Fibroblast of skin of abdomen (primary cell): ENCODE measurements at regions not wholly inside any gene's neighbourhood (a gene's known extent, or its start where the extent isn't known, plus 50 kb on each side); places are given as distances from the start of the nearest gene placed in this dataset.
"Not testable (repeated sequence)": the region's sequence is repeated elsewhere in the genome, so short reads cannot be mapped to it uniquely, and the experiment has no call there.

ENCODE experiments used
- DNase-seq: peaks from one replicate; pipeline ENCODE4 v3.0.0-alpha.2; 2013

DNA sequence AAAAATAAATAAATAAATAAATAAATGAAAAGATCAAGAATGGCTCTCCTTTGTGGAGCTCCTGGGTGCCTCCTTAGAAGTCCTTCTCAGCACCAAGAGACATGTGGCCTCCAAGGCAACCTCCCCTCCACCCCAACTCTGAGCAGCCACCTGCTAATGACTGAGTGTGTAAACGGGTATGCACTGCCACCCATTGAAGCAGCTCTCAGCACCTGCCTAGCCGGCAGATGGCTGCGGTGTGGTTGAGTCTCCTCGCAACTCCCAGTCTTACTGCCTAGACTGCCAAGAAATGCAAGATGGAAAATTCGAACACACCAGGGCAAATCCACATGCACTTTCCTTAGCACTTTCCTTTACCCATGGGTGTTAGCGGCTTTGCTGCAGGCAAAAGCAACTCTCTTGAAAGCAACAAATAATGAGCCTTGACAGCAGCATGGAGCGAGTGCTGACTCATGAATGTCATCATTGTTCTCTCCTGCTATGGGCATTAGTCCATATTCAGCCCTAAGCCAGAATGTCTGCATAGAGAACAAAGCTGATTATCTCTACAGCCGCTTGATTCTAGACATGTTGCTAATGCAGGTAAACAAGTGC lies 913.9 kb upstream of the AUTS2 start:
- peak; percentile 63 for DNase-seq

DNA sequence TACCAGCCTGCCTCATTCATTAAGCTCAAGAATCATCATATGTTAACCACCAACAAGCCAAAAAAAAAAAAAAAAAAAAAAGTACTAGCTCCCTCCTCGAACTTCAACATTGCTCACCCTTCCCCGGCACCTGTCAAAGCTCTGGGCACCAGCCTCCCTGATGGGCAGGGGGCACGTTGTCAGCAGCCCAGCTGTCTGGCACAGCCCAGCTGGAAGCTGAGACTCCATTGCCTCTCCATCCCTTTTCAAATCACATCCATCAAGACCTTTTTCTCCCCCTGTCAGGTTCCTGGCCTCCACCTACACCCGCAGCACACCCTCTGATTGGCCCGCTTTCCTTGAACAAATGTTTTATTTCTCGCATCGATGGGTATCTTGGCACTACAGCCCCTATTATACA lies 913.3 kb upstream of the AUTS2 start:
- no peak for DNase-seq

DNA sequence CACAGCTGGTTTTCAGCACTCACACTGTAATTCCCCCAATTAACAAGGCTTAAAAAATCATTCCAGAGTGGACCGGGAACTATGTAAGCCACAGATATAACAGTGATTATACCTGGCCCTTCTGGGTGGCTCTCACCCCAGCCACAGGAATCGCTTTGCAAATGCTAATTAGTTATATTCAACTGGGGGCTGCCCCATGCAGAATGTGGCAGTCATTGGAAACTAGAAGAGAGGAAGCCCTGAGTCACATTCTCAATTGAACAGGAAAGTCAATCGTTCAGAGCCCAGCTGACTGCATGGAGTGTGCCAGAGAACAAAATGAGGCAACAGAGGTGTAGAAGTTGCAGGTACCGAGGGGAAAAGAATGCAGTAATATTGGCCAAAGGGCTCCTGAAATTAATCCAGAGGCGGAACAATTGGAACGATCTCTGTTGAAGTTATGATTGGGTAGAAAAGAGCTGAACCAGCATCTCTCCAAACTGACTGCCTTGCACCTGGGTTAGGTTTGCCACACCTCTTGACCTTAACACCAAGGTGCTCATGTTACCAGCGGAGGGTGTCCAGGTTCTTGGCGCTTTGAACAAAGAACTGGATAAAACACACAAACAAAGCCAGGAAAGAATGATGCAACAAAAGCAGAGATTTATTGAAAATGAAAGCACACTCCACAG lies 909.7 kb upstream of the AUTS2 start:
- no peak for DNase-seq

DNA sequence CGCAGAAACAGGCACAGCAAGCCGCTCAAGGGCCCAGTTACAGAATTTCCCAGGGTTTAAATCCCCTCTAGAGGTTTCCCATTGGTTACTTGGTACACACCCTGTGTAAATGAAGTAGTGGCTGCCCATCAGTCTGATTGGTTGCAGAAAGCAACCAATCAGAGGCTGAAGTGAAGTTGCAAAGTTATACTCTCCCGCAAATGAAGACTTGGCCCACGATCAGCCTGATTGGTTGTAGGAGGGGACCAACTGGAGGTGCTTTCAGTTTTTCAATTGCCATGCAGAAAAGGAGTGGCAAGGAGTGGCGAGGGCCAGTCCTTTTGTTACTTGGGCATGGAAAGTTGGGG lies 909.2 kb upstream of the AUTS2 start:
- DNase-seq = no peak

DNA sequence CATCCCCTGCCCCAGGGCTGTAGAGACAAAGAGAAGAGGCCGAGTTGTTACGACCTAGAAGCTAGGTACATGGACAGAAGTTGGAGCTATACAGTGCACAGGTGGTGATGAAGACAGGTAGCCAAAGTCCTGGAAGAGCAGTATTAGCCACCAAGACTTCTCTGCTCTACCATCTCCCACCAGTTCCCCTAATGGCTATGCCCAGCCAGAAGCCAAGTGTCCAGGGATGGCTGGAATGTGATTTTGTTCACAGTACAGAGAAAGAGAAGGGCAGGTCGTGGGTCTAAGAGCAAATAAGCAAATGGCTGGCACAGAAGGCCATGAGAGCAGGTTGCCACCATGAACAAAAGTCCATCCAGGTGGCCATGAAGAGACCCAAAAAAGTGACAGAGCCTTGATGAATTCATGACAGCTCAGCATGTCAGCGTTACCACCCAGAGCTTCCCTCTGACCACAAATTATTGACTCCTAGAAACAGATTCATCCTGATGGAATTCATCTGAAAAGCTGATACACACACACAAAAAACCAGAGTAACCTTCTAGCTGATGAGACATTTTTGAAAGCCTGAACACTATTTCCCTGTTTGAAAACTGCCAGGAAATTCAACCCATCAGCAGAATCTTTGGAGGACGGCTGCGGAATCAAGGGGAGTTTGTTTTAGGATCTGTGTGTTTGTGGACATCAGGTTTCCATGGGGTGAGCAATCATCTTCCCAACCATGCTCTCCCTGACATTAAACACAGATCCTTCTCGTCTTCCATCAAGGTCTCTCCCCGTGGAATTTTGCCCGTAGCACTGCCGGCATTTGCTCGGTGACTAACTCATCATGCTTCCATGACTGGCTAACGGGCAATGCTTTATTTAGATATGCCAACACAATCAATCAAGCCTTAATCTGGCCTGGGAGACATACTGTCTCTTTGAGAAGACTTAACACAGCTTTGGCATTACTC lies 906.7 kb upstream of the AUTS2 start:
- DNase-seq = peak; percentile 97

DNA sequence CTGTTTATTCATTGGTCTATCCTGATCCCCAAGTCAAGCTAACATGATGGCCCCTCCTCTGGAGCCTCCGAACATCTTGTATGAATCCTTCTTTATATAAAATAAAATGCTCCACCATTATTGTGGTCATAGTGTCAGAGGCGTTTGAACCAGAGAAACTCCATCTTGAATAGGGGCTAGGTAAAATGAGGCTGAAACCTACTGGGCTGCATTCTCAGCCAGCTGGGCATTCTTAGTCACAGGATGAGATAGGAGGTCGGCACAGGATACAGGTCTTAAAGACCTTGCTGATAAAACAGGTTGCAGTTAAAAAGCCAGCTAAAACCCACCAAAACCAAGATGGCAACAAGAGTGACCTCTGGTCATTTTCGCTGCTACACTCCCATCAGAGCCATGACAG lies 905.8 kb upstream of the AUTS2 start:
- no peak for DNase-seq

DNA sequence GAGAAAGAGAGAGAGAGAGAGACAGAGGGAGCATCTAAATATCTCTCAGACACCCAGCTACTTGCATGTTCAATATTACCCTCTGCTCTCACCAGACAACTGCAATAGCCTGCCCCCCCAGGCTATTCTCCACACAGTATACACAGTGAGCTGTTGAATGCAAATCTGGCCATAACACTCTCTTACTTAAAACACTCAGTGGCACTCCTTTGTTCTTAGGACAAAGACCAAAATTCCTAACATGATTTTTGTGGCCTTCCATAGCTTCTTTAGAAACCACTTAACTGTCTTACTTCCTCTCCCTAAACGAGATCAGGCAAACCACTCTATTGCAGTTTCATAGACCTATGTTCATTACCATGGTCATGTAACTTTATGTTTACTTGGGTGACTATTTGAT lies 903.6 kb upstream of the AUTS2 start:
- peak; percentile 81 for DNase-seq

DNA sequence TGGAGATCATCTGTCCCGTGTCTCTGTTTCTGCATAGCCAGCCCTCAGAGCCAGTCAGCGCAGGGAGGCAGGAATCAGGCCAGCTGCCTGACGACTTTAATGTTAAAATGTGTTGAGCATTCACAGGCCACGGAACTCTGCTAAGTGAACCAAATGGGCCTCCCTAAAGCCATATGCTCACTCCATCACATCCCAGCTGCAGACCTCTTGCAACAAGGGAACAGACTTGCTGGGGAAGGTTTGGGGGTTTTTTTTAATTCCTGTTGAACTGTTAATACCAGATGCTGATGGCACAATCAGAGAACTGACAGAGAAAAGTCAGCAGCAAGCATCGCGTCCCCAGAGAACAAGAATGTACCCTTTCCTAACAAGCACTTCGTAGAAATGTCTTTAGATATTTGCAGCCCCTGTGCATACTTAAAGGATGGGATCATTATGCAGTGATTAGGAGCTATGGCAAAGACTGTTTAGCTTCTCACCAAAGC lies 900.4 kb upstream of the AUTS2 start:
- peak; percentile 91 for DNase-seq

DNA sequence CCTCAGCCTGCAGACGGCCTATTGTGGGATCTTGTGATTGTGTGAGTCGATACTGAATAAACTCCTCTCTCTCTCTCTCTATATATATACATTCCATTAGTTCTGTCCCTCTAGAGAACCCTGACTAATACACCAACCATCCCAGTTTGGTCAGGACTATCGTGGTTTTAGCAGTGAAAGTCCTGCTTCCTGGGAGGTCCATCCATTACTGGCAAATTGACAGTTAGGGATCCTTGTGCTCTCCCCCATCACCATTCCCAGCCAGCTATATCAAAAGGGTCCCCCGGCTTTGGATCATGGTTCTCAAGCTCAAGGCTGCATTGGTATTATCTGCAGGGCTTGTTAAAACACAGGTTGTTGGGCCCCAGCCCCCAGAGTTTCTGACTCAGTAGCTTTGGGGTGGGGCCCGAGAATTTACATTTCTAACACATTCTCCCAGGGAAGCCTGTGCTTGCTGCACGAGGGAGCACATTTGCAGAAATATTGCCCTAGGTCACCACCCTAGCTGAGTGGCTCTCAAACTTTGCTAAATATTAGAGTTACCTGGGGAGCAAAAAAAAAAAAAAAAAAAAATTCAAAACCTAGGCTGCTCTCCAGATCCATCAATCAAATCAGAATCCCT lies 899.1 kb upstream of the AUTS2 start:
- DNase-seq = peak; percentile 99

DNA sequence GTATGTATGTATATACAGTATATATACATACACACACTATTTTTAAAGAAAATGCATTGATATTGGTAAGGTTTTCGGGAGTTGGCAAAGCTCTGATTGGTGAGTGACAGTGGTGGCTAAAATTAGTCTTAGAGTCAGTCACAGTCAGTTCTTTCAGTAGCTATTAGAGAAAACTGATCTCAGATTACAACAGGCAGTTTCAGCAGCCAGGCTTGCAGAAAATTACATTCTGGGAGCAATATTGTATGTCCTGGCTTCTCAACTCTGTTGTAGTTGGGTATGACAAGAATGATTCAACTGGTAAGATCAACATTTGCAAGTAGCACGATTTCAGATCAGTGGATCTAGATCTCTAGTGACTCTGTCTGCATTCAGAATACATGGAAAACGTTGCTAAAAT lies 897.9 kb upstream of the AUTS2 start:
- peak; percentile 65 for DNase-seq

DNA sequence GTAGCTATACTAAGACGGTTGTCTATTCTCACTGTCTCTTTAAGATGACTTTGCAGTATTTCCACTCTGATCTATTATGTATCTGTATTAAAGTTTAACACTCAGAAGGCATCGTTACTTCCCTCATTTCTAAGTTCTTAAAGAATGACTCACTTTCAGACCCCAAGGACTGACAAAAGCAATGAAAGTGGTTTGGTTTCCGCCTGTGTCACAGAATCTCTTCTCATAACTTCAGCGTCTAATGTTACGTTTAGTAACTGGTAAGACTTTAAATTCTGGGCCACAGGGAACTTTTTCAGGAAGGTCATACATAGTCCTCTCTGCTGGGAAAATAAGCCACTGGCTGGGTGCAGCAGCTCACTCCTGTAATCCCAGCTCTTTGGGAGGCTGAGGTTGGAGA lies 892.0 kb upstream of the AUTS2 start:
- DNase-seq = peak; percentile 97

DNA sequence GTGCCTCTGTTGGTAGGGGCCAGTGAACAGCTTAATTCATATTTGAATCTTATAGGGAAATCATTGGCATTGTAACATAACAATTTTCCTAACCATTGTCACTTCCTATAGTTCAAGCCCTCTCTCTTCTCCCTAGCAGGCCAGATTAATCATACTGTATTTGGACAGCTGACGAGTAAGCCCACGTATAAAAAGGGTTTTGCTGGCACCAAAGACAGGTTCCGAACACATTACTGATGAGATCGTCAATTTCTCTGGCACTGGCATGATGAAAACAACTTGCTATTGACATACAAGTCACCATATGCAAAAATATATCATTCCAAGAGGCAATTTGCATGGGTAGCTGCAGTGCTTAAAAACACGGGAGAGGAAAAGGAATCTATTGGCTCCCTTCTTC lies 891.1 kb upstream of the AUTS2 start:
- peak; percentile 14 for DNase-seq

DNA sequence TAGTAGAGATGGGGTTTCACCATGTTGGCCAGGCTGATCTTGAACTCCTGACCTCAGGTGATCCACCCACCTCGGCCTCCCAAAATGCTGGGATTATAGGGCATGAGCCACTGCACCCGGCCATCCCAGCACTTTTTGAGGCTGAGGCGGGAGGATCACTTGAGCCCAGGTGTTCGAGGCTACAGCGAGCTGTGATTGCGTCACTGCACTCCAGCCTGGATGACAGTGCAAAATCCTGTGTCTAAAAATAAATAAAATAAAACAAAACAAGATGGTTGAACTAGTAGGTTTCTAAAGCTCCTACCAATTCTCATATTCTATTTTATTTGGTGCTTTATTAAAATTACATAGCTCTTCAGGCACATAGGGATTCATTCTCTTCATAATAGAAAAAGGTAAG lies 890.3 kb upstream of the AUTS2 start:
- DNase-seq = no peak

DNA sequence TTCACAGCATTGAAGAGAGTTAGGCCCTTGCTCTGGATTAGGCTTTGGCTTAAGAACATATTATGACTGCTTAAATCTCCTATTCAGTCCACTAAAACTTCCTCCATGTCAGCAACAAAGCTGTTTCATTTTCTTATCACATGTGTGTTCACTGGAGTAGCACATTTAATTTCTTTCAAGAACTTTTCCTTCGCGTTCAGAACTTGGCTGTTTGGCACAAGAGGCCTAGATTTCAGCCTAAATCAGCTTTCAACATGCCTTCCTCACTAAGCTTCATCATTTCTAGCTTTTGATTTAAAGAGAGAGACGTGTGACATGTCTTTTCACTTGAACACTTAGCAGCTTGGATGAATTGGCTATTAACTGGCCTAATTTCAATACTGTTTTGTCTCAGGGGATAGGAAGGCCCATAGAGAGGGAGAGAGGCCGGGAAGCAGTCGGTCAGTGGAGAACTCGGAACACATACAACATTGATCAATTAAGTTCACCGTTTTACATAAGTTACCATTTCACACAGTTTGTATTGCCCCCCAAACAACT lies 885.2 kb upstream of the AUTS2 start:
- no peak for DNase-seq

DNA sequence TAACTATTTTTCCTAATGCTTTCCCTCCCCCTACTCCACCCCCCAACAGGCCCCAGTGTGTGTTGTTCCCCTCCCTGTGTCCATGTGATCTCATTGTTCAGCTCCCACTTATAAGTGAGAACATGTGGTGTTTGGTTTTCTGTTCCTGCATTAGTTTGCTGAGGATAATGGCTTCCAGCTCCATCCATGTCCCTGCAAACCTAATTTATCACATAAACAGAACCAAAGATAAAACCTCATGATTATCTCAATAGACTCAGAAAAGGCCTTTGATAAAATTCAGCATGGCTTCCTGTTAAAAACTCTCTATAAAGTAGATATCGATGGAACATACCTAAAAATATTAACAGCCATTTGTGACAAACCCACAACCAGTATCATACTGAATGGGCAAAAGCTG lies 884.1 kb upstream of the AUTS2 start:
- not testable (repeated sequence) for DNase-seq

DNA sequence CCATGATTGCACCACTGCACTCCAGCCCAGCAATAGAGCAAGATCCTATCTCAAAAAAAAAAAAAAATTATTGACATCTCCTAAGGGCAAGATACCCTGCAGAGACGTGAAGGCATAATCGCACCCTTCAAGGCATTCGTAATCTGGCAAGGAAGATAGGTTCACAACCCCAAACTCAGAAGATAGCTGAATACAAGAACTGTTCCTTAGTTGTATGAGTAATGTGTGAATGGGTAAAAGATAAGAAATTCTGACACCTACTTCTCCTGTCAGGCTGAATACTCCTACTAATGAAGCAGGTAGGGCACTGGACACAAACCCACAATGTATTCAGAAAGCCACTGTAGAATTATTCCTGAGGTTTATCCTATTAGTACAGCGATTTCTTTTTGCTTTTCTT lies 882.4 kb upstream of the AUTS2 start:
- no peak for DNase-seq

DNA sequence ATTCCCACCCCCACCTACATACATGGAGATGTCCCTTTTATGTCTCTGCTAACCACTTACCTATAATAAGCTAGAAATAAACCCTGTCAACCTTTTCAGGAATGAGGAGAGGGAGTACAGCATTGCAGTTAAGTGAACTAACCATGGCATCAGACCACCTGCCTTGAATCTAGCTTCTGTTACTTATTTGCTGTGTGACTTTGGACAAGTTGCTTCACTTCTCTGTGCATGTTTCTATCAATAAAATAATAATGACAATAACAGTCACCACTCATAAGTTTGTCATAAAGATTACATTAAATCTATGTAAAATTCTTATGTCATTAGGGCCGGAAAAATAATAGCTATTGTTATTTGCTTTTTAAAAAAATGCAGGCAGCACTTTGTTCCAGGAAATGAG lies 881.1 kb upstream of the AUTS2 start:
- no peak for DNase-seq

DNA sequence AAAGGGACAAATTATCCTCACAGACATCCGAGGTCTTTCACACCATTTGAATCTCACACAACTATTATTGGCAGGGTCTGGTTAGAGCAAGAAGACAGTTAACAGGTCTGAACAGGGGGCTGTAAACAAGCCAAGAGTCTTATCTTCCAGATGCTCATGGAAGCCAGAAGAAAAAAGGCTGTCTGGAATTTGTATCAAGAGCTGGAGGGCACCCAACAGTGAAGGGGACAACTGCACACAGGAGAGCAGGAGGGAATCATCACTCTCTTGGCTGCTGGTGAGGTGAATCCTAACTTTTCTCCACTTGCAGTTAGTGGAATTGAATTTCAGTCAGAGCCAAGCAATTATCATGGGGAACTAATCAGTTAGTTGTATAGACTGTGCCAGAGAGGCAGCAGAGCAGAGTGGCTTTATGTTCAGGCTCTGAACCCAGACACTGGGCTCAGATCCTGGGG lies 880.2 kb upstream of the AUTS2 start:
- no peak for DNase-seq

DNA sequence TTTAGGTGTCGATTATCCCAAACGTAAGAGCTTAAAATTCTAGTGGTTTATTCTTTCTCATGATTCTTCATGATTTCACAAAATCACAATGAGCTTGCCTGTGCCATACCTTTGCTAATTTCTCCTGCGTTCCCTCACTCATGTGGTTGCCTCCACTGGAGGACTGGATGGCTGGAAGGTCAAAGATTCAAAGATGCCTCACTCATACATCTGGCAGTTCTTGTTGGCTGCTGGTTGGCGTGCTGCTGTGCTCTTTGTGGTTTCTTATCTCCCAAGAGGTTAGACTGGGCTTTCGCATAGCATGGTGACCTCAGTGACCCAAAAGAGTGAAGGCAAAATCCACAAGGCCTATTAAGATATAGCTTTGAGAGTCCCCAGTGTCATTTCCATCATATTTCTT lies 877.6 kb upstream of the AUTS2 start:
- DNase-seq = peak; percentile 58

DNA sequence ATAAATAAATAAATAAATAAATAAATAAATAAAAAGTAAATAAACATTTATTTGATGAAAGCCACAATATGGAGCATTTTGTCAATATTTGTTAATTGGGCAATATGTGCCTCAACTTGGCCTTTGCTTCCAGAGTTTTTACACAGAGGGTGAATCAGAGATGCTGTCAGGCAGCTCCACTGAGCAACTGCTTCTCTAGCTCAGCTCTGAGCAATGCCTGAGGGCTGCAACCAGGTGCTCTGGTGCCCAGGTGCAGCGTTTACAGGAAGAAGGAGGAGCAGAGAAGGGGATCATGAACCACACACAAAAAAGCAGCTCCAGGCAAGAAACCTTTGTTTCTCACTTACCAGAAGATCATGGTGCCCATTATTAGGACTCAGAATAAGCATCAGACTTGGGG lies 876.2 kb upstream of the AUTS2 start:
- no peak for DNase-seq

DNA sequence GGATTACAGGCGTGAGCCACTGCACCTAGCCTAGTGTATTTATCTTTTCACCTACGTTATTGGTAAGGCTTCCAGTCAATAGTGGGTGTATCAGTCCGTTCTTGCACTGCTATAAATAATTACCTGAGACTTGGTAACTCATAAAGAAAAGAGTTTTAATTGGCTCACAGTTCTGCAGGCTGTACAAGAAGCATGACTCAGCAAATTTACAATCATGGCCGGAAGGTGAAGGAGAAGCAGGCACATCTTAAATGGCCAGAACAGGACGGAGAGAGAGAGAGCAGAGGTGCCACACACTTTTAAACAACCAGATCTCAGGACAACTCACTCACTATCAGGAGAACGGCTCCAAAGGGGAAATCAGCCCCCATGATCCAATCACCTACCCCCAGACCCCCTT lies 873.3 kb upstream of the AUTS2 start:
- no peak for DNase-seq

DNA sequence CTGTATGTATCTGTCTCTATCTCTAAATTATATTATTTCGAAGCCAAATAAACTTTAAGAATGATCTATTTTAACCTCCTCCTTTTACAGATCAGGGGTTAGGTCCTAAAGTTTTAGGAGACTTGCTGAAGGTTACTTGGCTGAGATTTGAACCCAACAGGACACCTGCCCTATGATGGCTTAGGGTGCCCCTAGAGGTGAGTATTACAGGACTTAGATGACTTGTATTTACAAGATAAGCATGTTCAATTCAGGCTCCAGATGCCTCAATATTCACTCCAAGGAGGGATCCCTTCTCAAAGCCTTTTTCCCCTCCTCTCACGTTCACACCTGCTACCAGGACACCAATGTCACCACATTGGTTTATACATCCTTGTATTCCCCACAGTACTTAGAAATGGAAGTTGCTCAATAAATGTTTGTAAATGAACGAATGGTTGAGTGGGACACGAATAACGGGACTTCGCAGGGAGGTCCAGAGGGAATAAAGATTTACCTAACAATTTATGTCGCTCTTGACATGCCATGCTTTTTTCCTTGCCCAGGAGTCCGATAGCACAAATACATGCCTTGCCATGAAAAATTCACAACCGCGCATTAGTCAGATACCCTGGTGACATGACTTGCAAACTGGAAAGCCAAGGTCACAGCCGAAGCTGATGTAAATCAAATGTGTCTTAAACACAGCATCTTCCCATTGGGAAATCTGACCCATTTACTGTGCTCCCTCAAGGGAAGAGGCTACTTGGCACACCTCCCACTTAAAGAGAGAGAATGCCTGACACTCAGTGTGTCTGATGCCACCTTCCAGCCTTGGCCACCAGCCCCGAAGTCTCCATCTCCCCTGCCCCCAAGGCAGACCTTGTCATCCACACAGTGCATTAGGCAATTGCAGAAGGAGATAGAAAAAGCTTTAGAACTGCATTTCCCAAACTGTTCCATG lies 872.2 kb upstream of the AUTS2 start:
- no peak for DNase-seq
